ENCODE measurements at regions not wholly inside any gene's neighbourhood (a gene's known extent, or its start where the extent isn't known, plus 50 kb on each side); places are given as distances from the start of the nearest gene placed in this dataset.

- no peak overlapping the region for H3K4me3 ChIP-seq (ENCODE audit: low read depth, low read length)
Measured at GRCh38 chr4:113837397-113837796, 75.9 kb upstream of the CAMK2D start.

GRCh38 chr4:113835005-113835404 lies 73.5 kb upstream of the CAMK2D start:
- TF ChIP-seq CTCF (IDR thresholded peaks at IDR 0.05; ENCODE audit: insufficient read depth, low read depth, low read length), result no peak
- DNase-seq (ENCODE audit: low read depth), result no peak
- no peak overlapping the region for H3K4me3 ChIP-seq (ENCODE audit: low read depth, low read length)

More at GRCh38 chr4:113837397-113837796, 75.9 kb upstream of the CAMK2D start:
- peak; percentile 90 for DNase-seq (ENCODE audit: low read depth)
- no peak for TF ChIP-seq CTCF (IDR thresholded peaks at IDR 0.05; ENCODE audit: insufficient read depth, low read depth, low read length)

DNA sequence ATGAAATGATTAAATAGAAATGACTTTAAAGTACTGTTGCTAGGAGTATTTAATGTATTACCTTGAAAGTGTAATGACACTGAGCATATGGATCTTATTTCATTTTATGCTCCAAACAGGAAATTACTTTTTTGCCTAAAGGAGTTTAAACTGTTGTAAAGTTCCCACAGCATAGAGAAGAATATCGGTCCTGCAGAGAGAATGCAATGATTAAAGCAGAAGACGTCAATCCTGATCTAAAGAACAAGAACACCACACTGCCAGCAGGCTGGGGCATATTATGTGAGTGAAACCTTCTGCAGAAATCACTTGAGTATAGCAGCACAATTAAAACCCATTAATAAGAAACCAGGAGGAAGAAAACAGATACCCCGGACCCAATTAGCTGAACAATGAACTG lies 72.8 kb upstream of the CAMK2D start:
- H3K4me3 ChIP-seq (ENCODE audit: low read depth, low read length), result no peak overlapping the region
- TF ChIP-seq CTCF (IDR thresholded peaks at IDR 0.05; ENCODE audit: insufficient read depth, low read depth, low read length), result no peak
- no peak for DNase-seq (ENCODE audit: low read depth)

- no peak for DNase-seq (ENCODE audit: low read depth)
- no peak for TF ChIP-seq CTCF (IDR thresholded peaks at IDR 0.05; ENCODE audit: insufficient read depth, low read depth, low read length)
- no peak overlapping the region for H3K4me3 ChIP-seq (ENCODE audit: low read depth, low read length)
Measured at GRCh38 chr4:113832803-113833202, 71.3 kb upstream of the CAMK2D start.

DNA sequence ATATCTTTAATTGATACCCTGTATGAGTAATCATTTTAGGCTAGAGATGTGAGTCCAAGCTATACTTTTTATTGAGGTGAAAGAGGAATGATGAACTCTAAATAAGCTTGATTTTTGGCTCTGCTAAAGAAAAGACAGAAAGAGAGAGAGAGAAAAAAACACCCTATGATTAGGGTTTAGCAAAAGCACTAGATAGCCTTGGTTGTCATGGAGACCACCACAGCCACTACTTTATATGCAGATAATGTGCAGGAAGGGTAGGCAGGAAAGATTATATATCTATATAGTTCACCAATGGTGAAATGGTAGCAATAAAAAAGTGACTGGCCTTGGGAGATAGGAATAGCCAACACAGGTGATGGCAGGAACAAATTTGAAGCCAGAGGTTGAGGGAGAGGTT lies 69.9 kb upstream of the CAMK2D start:
- H3K4me3 ChIP-seq (ENCODE audit: low read depth, low read length), result no peak overlapping the region
- DNase-seq (ENCODE audit: low read depth), result no peak

GRCh38 chr4:113828702-113829101 lies 67.2 kb upstream of the CAMK2D start:
- DNase-seq (ENCODE audit: low read depth), result no peak
- no peak overlapping the region for H3K4me3 ChIP-seq (ENCODE audit: low read depth, low read length)
- no peak for TF ChIP-seq CTCF (IDR thresholded peaks at IDR 0.05; ENCODE audit: insufficient read depth, low read depth, low read length)

More for the DNA sequence above, 69.9 kb upstream of the CAMK2D start:
- TF ChIP-seq CTCF (IDR thresholded peaks at IDR 0.05; ENCODE audit: insufficient read depth, low read depth, low read length), result no peak

DNA sequence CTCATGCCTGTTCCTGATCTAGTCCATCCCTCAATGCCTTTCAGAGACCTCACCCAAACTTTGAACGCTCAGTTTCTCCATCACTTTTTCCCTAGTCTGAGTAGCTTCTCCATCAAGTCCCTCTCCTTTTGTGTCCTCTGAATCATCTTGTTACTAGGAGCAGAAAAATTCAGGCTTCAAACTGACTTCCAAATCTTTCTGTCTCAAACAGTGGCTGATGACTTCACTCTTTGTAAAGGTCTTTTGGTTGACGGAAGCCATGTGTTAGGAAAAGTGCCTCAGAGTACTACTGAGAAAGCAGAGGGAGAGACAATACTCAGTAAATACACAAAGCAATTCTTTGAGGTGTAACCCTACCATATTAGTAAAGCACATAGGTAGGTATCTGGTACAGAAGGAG lies 65.7 kb upstream of the CAMK2D start:
- H3K4me3 ChIP-seq (ENCODE audit: low read depth, low read length), result no peak overlapping the region
- no peak for DNase-seq (ENCODE audit: low read depth)
- TF ChIP-seq CTCF (IDR thresholded peaks at IDR 0.05; ENCODE audit: insufficient read depth, low read depth, low read length), result no peak

Data from fibroblast of villous mesenchyme (primary cell).